Smooth muscle cell of the brain vasculature (primary cell): ENCODE measurements at regions not wholly inside any gene's neighbourhood (a gene's known extent, or its start where the extent isn't known, plus 50 kb on each side); places are given as distances from the start of the nearest gene placed in this dataset.

ENCODE experiments used
- DNase-seq: peaks from one replicate; pipeline ENCODE4 v3.0.0-alpha.2; 2012; ENCODE audit warnings: low read depth, low spot score

DNA sequence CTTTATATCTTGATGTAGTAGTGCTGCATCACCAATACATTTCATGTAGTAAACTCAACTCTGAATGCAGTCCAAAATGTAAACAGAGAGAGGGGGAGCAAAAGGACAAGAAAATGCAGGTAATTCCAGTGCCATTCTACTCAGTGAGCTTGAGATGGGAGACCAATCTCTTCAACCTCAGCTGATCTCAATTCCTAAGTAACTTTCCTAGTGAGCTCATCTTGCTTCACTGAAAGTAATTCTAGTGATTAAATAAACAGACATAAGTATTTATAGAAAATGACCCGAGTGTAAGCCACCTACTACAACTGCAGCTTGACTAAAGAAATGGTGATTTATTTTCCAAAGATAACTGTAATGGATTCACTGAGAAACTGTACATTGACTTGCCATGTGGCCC lies 424.5 kb downstream of the DMRT2 start:
- DNase-seq: no peak

DNA sequence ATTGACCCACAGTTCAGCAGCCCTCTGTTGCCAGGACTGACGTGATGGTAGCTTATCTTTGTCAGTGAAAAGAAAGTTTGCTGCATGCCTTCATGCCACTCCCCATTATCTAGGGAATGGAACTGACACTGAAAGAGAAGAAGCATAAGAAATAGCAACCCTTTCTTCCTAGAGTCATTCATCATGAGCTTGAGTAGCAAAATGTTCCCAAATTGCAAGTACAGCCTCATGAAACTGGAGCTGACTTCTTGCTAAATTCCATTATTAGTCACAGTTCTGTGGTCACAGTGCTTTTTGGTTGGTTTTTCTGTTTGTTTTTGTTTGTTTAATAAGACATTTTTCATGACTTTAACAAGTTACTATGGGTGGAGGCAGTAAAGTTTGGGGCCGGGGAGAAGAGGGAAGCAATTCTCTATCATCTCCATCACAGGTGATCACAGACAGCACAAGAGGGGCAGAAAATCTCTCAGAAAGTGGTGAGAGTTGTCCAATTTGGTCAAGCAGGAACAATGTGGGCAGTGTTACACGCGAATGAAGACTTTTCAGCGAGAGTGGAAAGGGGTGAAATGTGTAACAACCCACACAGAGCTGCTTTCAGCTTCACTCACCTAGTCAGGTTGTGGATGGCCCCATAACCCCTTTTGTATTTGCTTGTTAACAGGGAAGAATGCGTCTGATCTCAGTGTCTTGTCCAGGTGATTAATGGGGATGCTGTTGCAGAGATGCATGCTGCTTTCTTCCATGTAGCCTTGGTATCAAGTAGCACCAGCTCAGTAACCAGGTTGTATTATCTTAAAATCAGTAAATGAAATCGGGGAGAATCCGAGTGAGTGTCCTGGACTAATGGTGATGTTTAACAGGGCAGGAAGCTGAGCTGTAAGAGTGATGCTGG lies 440.4 kb downstream of the DMRT2 start:
- no peak for DNase-seq

DNA sequence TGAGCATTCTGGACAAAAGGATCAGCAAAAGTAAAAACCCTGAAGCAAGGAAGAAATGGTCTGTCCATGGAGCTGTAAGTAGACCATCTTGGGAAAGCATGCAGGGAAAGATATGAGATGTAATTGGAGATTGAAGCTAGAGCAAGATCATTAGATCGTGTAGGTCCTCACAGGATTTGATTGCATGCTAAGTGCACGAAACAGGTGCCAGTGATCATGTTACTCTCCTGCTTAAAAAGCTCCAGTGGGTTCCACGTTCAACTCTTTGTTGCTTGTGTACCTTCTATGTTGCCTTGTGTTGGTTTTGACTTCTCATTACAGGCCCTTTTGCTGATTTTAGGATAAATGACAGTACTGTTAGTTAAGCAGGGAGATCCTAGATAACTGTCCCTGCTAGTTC lies 442.0 kb downstream of the DMRT2 start:
- no peak for DNase-seq

DNA sequence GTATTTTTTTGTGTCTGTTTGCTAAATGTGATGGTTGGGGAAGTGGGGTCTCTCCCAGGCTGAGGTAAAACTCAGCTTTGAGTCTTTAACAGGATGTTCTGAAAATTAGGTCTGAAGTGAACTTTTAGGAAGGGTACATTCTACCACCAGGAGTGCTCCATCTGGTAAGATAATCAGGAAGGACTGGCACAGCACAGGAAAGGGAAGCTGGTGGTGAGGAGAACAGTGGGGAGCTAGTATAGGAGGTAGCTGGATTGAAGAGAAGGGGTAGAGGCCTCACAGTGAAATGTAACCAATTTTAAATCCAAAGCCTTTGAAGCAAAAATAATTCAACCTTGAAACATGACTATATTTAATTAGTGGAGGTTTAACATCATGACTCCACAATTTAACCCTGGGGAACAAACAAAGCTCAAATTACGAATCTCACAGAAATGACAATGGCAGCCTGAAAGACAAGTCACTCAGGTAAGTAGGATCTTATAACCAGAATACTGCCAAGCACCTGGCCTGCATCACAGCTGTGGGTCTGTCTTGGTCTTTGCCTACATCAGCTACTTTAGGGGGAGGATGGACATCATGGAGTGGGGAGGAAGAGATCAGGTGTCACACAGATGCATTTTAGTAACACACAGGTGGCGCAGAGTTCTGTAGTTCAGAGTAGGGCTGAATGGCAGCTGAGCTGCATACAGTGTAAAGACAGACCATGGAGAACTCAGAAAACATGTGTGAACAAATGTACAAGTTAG lies 445.3 kb downstream of the DMRT2 start:
- DNase-seq: no peak

DNA sequence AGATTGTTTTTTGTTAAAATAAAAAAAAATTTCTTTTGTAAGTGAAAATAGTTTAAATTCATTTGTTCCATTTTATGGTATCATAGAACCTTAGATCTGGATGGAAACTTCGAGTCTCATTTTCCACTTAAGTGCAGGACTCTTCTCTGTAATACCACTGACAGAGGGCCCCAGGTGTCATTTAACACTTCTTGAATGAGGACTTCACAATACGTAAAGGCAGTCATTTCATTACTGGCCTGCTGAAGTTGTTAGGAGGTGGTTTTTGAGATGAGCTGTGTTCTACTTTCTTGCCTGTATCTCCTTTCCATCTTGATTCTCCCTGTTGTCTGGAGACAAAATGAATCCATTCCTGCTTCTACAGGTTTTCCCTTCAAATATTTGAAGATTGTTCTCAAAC lies 455.3 kb downstream of the DMRT2 start:
- DNase-seq: no peak

DNA sequence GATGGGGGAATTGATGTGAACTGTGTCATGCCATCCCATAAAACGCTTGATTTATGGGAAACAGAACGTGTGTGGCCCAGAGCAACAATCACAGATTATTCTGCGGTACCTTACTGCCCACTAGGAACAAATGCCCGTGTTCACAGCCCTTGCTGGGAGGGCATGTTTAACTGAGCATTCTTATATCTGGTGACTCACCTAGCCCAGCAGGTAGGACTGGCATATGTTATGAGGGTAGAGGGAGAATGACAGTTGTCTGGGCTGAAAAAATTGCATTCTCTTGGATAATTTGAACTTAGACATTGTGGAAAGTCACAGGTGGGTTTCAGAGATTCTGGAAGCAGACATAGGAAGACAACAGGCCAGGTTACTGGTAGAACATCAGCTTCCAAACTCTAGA lies 460.6 kb downstream of the DMRT2 start:
- DNase-seq: no peak

DNA sequence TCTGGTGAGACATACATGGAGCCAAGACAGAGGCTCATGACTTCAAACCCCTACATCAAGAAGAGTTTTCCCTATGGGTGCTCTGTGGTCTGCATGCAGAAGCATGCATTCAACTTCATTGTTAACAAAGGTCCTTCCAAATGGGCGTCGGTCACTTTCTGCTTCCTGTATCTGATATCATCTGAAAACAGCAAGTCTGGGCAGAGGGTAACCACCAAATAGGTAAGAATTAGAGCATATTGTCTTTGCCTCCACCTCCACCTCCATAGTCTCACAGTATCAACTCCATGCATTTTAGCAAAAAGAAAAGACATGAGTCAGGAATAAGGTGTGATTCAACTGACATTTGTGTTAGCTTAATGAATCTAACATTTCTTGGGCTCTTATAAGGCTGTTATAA lies 462.9 kb downstream of the DMRT2 start:
- no peak for DNase-seq

DNA sequence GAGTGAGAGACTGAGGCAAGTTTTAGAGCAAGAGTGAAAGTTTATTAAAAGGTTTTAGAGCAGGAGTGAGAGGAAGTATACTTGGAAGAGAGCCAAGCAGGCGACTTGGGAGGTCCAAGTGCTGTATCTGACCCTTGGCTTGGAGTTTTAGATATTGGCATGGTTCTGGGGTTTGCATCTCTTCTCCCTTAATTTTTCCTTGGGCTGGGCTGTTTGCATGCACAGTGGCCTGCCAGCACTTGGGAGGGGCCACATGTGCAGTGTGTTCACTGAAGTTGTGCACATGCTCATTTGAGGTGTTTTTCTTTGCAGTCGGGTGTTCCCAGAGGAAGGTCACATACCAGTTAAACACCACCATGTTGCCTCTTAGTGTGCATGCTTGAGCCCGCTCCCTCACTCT lies 464.1 kb downstream of the DMRT2 start:
- DNase-seq: no peak

DNA sequence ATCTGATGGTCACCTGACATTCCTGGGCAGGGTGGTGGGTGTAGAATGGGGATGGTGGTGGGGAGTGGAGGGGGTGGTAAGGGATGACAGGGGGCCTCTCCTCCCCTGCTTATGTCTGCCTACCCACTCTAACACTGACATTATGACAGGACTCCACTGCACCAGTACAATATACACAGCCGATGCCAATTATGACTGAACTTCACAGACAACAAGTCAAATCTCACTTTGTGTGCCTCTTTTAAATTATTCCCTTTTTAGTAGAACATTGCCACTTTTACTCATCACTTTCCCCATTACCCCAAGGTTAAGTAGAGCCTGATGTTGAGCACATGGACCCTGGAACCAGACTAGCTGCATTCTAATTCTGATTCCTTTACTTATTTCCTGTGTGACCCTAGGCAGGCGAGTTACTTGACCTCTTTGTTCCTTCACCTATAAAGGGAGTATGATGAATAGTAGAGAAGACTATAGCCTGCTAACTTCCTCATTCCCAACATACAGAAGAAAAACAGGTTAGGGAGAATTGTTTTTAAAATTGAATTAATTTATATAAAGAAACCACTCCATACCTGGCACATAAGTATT lies 464.7 kb downstream of the DMRT2 start:
- no peak for DNase-seq

DNA sequence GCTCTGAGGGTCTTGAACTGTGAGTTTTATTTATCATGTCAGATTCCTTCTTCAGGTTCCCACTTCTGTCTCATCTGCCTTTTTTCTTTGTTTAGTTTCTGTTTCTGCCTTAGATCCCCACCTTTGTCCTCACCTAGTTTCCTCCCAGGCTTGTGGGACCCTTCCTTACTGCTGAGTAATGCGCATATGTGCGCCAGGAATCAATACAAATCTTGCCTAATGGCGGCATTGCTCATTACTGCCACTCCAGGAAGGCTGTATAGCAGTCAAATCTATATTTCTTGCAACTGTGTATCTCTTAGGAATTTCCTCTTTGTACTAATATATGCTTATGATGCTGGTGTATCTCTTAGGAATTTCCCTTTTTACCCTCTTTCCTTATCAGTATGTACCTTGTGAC lies 465.4 kb downstream of the DMRT2 start:
- DNase-seq: no peak

DNA sequence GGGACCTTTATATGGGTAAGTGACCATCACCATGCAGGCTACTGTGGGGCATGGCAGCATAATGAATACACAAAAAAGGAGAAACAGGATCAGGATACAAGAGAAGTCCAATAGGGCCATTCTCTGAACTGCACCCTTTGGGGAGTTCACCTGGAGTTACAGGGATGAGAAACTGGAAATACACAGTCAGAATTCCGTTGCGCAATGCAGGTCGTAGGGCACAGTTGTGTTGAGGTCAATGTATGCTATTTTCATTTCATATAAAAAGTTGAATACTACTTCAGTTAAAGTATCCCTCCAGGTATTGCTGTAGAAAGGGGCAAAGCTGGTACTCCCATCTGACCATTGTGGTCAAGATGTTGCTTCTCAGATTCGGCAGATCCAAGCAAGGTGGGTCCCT lies 471.4 kb downstream of the DMRT2 start:
- DNase-seq: no peak

DNA sequence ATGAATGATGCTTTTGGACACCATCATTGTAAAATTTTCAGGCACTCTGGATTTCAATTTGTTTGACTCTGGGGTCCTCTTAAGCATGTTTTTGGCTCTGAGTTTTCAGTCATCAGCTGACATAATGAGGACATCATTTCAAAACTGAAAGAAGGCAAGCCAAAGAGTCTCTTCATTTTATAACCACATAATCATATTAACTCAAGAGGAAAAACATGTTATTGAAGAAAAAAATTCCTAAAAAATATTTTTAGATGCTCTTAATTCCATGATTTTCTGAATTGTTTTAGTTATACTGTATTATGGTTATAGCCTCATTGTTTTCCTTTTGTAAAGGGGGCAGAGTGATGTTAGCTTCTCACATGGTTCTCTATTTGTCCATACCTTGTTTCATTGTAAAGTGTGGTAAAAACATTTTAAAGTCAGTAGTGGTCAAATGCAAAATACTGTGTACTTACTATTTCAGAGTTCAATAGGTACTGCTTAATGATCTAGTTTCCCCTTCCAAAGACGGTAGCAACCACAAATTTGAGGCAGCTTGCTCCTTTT lies 472.1 kb downstream of the DMRT2 start:
- no peak for DNase-seq

DNA sequence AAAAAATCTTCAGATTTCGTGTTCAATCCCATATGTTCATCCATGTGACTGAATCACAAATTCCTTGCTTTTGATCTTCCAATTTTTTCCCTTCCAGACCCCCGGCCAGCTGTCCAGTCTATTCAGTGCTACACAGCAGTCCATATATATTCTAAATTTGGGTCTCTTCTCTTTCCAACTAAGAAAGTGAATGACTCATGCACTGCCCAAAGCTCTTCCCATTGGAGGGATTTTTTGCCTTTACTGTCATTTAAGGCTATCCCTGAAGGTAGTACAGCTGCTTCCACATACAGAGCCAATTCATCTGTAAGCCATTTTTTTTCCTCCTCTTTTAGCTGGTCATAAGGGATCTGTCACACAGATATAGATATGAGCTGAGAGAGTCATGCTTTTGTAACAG lies 478.3 kb downstream of the DMRT2 start:
- DNase-seq: no peak

DNA sequence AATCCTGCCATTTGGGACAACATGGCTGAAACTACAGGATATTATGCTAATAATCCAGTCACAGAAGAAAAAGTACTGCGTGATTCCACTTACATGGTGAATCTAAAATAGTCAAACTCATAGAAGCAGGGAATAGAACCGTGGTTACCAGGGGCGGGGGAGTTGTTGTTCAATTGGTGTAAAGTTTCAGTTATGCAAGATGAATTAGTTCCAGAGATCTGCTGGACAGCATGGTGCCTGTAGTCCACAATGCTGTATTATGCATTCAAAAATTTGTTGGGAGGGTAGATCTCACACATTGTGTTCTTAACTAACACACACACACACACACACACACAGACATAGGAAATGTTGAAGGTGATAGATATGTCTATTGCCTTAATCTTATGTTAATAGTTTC lies 480.5 kb downstream of the DMRT2 start:
- DNase-seq: no peak

DNA sequence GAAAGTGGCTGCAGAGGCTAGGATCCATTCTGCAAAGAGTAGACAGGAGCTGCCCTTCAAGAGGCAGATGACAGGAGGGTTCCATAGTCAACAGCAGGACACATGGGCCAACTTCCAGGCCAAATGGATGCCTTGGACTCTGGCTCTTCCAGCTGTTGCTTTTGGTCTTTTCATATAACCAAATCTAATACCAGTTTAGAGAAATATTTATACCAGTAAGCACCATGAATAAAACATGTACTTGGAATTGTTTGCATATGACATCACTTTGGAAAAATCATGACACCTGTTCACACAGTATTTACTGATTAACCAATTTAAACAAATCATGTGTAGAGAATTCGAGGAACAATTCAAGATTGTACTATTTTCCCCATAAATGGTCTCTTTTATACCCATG lies 481.3 kb downstream of the DMRT2 start:
- DNase-seq: no peak

DNA sequence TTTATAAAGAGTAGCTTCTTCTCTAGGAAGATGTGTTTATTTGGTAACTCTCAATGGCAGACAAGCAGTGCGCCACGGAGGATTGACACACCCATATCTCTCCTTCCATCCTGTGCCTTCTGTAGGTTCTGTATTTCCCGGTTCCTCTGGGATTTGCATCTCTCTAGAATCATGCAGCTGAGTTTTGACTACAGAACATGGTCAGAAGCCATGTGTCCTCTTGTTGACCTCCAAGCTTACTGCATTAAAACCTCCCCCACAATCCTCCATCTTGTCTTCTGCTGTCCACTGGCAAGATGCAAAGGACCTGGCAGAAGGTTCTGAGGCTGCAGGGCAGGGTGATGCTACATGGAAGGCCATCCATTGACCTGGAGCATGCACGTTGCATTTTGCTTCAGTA lies 482.0 kb downstream of the DMRT2 start:
- no peak for DNase-seq

DNA sequence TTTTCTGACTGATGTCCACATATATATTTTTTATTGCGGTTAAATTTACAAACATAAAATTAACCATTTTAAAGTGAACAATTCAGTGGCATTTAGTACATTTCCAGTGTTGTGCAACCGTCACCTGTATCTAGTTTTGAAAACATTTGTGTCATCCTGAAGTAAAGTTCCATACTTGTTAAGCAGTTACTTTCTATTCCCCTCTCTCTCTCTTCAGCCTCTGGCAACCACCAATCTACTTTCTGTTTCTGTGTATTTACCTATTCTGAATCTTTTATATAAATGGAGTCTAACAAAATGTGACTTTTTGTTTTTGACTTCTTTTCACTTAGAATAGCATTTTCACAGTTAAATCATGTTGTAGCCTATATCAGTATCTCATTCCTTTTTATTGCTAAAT lies 480.1 kb upstream of the SMARCA2 start:
- DNase-seq: no peak

DNA sequence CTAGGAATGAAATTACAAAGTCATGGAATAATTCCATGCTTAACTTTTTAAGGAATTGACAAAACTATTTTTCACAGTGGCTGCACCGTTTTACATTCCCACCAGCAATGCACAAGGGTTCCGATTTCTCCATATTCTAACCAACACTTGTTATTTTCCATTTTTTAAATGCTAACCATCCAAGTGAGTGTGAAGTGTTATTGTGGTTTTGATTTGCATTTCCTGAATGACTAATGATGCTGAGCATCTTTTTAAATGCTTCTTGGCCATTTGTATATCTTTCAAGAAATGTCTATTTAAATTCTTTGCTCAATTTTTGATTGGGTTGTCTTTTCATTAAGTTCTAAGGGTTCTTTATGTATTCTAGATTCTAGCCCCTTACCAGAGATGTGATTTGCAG lies 479.5 kb upstream of the SMARCA2 start:
- DNase-seq: no peak

DNA sequence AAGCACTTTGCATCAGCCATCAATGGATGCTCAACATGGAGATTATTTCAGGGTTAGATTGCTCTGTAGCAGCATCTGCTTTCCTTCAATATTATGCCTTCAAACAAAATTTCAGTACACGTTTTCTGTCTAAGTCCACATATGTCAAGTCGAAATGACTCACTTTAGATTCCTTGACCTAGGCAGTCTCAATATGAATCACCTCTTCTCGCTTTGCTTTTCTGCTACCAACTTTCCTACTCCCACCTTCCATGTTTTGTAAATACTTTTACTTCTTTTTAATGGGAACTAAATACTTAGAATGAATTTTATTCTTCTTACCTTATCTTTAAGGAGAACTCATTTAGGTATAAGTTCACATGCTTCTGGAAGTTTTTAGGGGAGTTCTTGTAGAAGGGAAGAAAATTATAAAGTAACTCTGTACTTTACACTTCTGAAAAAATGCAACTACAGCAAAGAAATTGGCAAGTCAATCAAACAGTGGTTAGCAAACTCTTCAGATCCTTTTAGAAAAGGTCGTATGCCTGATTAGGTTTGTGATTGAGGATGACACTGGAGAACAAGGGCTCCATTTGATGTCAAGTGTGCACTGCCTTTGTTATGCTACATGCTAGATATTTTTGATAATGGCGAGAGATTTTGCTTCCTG lies 478.5 kb upstream of the SMARCA2 start:
- DNase-seq: no peak

DNA sequence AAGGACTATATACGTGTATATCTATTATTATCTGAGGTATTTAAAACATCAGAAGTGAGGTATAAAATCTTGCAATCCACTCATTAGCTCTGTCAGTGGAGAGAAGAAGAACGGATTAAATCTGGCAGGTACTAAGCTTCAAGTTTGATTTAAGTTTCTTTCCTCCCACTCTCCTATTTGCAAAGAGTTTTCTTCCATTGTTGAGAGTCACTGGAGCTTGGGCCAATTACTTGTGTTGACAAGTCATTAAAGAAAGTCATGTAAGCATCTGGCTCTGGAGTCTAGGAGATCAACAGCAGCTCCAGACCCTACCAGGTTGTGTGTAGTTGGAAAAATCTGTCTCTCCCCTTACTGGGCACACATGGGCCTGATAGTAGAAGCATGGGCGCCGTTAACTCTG lies 476.8 kb upstream of the SMARCA2 start:
- no peak for DNase-seq

DNA sequence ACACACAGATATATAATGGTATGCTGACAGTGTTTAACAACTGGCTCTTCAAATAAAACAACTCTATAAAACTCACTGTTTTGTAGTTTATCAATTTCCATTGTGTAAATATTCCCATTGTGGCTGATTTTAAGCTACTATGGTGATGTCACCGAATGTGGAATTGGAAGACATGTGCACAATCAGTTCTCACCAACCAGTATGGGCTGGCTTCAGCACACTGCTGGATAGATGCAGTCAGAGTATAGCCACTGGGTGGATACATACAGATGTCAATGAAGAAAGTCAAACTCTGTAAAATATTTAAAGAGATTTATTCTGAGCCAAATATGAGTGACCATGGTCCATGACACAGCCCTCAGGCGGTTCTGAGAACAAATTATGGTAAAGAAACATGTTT lies 475.9 kb upstream of the SMARCA2 start:
- DNase-seq: no peak

DNA sequence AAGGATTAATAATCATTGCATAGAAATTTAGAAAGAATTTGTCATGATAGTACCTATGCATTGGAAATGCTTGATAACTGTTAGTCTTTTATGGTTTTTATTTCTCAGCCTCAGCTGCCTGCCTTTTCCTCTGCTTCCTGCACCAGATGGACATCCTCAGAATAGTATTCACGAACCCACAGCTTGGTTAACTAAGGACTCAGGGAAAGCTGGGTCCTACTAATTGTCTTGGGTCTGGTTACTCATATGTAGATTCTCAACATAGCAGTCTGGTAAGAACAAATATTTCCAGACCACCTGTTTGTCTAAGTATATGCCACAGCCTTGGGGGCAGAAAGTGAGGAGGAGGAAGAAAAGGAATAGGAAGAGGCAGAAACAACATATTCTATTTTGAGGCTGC lies 464.5 kb upstream of the SMARCA2 start:
- no peak for DNase-seq
